Peyer's patch (tissue), 4 donors: ENCODE measurements at regions not wholly inside any gene's neighbourhood (a gene's known extent, or its start where the extent isn't known, plus 50 kb on each side); places are given as distances from the start of the nearest gene placed in this dataset.

ENCODE experiments used
- DNase-seq, 3 donors: peaks; one replicate each; pipeline ENCODE4 v3.0.0-alpha.2; 2017 to 2019
- H3K27ac ChIP-seq, 4 donors: fragments of 200-600 bp; sonication (generic); one replicate each; pipeline ENCODE4 v1.5.1; 2016 to 2019
- H3K27me3 ChIP-seq, 2 donors: fragments of 200-600 bp; sonication (generic); one replicate each; pipeline ENCODE4 v1.5.1; 2019
- H3K36me3 ChIP-seq, 3 donors: fragments of 200-600 bp; sonication (generic); one replicate each; pipeline ENCODE4 v1.5.1; 2016 to 2019
- H3K4me1 ChIP-seq, 4 donors: fragments of 200-600 bp; sonication (generic); one replicate each; pipeline ENCODE4 v1.5.1; 2016 to 2019
- H3K4me3 ChIP-seq, 4 donors: fragments of 200-600 bp; sonication (generic); 1 replicate in 3 of 4; 2 replicates in 1 of 4; pipeline ENCODE4 v1.5.1; 2016 to 2019; ENCODE audit warnings: mild to moderate bottlenecking in 1 of 4
- H3K9me3 ChIP-seq, 4 donors: fragments of 200-600 bp; sonication (generic); one replicate each; pipeline ENCODE4 v1.5.1; 2016 to 2019; ENCODE audit warnings: mild to moderate bottlenecking in 1 of 4
- CTCF ChIP-seq, 6 experiments: fragments of 450-650 bp in 4 of 6; fragments of 200-600 bp in 2 of 6; sonication (generic) in 1 of 6; IDR thresholded peaks; one replicate each; pipeline ENCODE4 v1.5.1; 2017 to 2019; ENCODE audit warnings: antibody characterized with exemption in 6 of 6, mild to moderate bottlenecking in 3 of 6, moderate library complexity in 1 of 6
- POLR2A ChIP-seq, 2 donors: fragments of 450-650 bp; IDR thresholded peaks; one replicate each; pipeline ENCODE4 v1.5.1; 2017; ENCODE audit warnings: antibody characterized with exemption in 2 of 2, mild to moderate bottlenecking in 2 of 2, moderate library complexity in 2 of 2

- Histone ChIP-seq H3K4me3 (no peak overlapping the region), H3K36me3 (no peaks in the 10 kb centered on the region), H3K27me3 (no peaks in the 10 kb centered on the region), H3K9me3 (no peaks in the 10 kb centered on the region), H3K4me1 (no peaks in the 10 kb centered on the region), H3K27ac (no peak overlapping the region)
- no peak for DNase-seq
- TF ChIP-seq CTCF (IDR thresholded peaks at IDR 0.05) (no peak), POLR2A (IDR thresholded peaks at IDR 0.05) (no peak)
These were observed 774.1 kb upstream of the IGFBP3 start for GRCh38 chr7:46695051-46695708.

DNA sequence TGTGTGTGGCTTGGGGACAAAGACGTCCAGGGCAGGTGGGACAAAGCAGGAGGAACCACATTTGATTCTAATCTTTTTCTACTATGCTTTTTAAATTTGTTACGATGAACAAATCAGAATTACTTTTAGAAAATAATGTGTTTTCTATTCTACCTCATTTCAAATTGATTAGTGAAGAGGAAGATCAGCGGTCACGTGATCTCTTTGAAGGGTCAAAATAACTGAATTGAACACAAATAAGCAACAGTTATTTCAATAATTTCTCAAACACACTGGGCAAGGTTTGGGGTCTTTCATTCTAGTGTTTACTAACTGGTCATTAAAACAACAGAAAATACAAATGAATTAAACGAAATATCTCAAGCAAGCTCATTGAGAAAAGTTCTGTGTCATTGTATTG, 773.0 kb upstream of the IGFBP3 start:
- DNase-seq = no peak
- Histone ChIP-seq H3K4me3 (no peak overlapping the region), H3K4me1 (no peaks in the 10 kb centered on the region), H3K9me3 (no peaks in the 10 kb centered on the region), H3K36me3 (no peaks in the 10 kb centered on the region), H3K27me3 (no peaks in the 10 kb centered on the region), H3K27ac (no peak overlapping the region)
- TF ChIP-seq CTCF (IDR thresholded peaks at IDR 0.05) (no peak), POLR2A (IDR thresholded peaks at IDR 0.05) (no peak)

DNA sequence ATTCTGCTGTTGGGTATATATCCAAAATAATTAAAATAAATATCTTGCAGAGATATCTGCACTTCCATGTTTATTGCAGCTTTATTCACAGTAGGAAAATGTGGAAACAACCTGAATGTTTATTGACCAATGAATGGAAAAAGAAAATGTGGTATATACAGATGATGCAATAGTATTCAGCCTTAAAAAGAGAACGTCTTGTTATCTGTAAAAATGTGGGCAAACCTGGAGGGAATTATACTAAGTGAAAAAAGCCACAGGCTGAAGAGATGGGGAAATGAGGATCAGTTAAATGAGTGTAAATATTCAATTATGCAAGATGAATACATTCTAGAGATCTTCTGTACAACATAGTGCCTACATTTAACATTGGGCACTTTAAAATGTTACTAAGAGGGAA, 766.1 kb upstream of the IGFBP3 start:
- H3K36me3 ChIP-seq = no peaks in the 10 kb centered on the region
- H3K27ac ChIP-seq = no peak overlapping the region
- H3K27me3 ChIP-seq = no peaks in the 10 kb centered on the region
- DNase-seq = no peak
- no peaks in the 10 kb centered on the region for H3K9me3 ChIP-seq
- TF ChIP-seq POLR2A (IDR thresholded peaks at IDR 0.05) (no peak), CTCF (IDR thresholded peaks at IDR 0.05) (no peak)
- no peaks in the 10 kb centered on the region for H3K4me1 ChIP-seq
- no peak overlapping the region for H3K4me3 ChIP-seq

- Histone ChIP-seq H3K9me3 (no peaks in the 10 kb centered on the region), H3K4me3 (no peak overlapping the region), H3K36me3 (no peaks in the 10 kb centered on the region), H3K4me1 (no peaks in the 10 kb centered on the region), H3K27ac (no peak overlapping the region), H3K27me3 (no peaks in the 10 kb centered on the region)
- TF ChIP-seq POLR2A (IDR thresholded peaks at IDR 0.05) (no peak), CTCF (IDR thresholded peaks at IDR 0.05) (no peak)
- no peak for DNase-seq
These were observed 764.0 kb upstream of the IGFBP3 start for GRCh38 chr7:46685051-46685450.

- no peak overlapping the region for H3K27ac ChIP-seq
These were observed 762.0 kb upstream of the IGFBP3 start for GRCh38 chr7:46682836-46683624.

More at GRCh38 chr7:46682836-46683624, 762.0 kb upstream of the IGFBP3 start:
- TF ChIP-seq POLR2A (IDR thresholded peaks at IDR 0.05) (no peak), CTCF (IDR thresholded peaks at IDR 0.05) (no peak)
- Histone ChIP-seq H3K27me3 (no peaks in the 10 kb centered on the region), H3K4me3 (no peak overlapping the region), H3K4me1 (no peaks in the 10 kb centered on the region), H3K9me3 (no peaks in the 10 kb centered on the region), H3K36me3 (no peaks in the 10 kb centered on the region)
- no peak for DNase-seq
